ENCODE measurements at regions not wholly inside any gene's neighbourhood (a gene's known extent, or its start where the extent isn't known, plus 50 kb on each side); places are given as distances from the start of the nearest gene placed in this dataset.

DNA sequence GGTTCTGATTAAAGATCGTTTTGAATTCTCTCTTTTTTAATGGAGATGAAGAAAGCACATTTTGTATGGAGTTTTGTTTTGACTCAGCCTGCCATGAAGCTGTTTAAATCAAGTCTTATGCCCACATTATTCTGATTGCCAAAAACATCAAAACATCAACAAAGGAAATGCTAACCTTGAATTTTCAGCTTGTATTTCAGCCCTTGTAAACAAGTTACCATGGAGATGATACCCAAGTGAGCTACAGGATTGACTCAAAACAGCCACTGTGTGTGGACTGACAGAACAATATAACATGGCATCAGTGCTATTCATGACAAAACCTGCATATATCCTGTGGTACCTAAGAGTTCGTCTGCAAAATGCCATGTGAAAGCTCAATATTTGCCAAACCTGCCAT lies 1581.0 kb downstream of the MAT2B start:
- intact Hi-C loops (cut with micrococcal nuclease) = no loop called here
- ChIA-PET POLR2A (interaction anchor here (0.5 kb wide), 1 partner anchor 176 kb away, joined by 3 read pairs; no protein-coding TSS in a partner anchor), CTCF (no interaction called here)
- no peaks in the 10 kb centered on the region for H3K27me3 Mint-ChIP-seq (ENCODE audit: insufficient read depth, unreplicated experiment)
- no peaks in the 10 kb centered on the region for H3K4me1 Mint-ChIP-seq (ENCODE audit: insufficient read depth, unreplicated experiment)
- no peaks in the 10 kb centered on the region for H3K9me3 Mint-ChIP-seq (ENCODE audit: unreplicated experiment)
- no peaks in the 10 kb centered on the region for H3K36me3 Mint-ChIP-seq (ENCODE audit: insufficient read depth, unreplicated experiment)
- TF ChIP-seq, protein P1, sequence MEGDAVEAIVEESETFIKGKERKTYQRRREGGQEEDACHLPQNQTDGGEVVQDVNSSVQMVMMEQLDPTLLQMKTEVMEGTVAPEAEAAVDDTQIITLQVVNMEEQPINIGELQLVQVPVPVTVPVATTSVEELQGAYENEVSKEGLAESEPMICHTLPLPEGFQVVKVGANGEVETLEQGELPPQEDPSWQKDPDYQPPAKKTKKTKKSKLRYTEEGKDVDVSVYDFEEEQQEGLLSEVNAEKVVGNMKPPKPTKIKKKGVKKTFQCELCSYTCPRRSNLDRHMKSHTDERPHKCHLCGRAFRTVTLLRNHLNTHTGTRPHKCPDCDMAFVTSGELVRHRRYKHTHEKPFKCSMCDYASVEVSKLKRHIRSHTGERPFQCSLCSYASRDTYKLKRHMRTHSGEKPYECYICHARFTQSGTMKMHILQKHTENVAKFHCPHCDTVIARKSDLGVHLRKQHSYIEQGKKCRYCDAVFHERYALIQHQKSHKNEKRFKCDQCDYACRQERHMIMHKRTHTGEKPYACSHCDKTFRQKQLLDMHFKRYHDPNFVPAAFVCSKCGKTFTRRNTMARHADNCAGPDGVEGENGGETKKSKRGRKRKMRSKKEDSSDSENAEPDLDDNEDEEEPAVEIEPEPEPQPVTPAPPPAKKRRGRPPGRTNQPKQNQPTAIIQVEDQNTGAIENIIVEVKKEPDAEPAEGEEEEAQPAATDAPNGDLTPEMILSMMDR (IDR thresholded peaks at IDR 0.05; ENCODE audit: unreplicated experiment) = no peak
- DNase-seq (ENCODE audit: unreplicated experiment) = no peak
- H3K4me3 Mint-ChIP-seq (ENCODE audit: unreplicated experiment) = no peak overlapping the region
- no TSS peak for BruUV-seq (replicated peaks)
- no peak overlapping the region for H3K27ac Mint-ChIP-seq (ENCODE audit: low read depth, unreplicated experiment)

DNA sequence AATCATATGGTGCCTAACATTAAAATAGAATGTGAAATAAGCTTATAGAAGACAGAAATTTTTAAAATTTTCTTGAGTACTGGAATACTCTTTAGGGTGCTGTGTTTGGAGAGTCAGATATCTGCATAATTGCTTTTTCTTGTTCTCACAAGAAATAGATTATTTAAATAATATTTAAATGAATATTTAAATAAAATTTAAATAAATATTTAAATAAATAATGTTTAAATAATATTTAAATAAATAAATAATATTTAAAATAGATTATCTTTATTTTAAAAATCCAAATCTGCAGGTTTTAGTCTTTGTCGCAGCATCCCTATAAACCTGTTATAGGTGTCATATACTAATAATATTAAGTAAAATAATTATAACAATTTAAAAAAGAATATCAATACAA lies 1589.4 kb downstream of the MAT2B start:
- no peaks in the 10 kb centered on the region for H3K36me3 Mint-ChIP-seq (ENCODE audit: insufficient read depth, unreplicated experiment)

DNA sequence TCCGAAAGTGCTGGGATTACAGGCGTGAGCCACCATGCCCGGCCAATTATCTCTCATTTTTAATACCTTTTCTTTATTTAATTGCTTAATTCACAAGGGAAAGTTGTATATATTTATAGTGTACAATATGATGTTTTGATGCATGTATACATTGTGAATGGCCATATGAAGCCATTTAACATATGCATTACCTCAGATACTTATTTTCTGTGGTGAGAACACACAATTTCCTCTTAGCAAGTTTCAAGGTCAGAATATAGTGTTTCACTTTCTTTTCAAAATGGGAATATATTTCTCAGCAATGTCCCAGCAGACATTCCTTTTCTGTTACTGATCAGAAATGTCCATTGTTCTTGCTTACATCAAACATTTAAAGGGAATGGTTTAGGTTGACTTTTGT lies 1596.3 kb downstream of the MAT2B start:
- Mint-ChIP-seq H3K27ac (ENCODE audit: low read depth, unreplicated experiment) (no peak overlapping the region), H3K36me3 (ENCODE audit: insufficient read depth, unreplicated experiment) (no peaks in the 10 kb centered on the region), H3K4me3 (ENCODE audit: unreplicated experiment) (no peak overlapping the region), H3K27me3 (ENCODE audit: insufficient read depth, unreplicated experiment) (no peaks in the 10 kb centered on the region), H3K9me3 (ENCODE audit: unreplicated experiment) (peaks cover 10% of the 10 kb centered on the region), H3K4me1 (ENCODE audit: insufficient read depth, unreplicated experiment) (no peaks in the 10 kb centered on the region)
- ChIA-PET POLR2A (no interaction called here), CTCF (no interaction called here)
- TF ChIP-seq, protein P1 (IDR thresholded peaks at IDR 0.05; ENCODE audit: unreplicated experiment) = no peak
- intact Hi-C loops (cut with micrococcal nuclease) = no loop called here
- DNase-seq (ENCODE audit: unreplicated experiment) = no peak
- no TSS peak for BruUV-seq (replicated peaks)

More for the DNA sequence above, 1589.4 kb downstream of the MAT2B start:
- Mint-ChIP-seq H3K9me3 (ENCODE audit: unreplicated experiment) (no peaks in the 10 kb centered on the region), H3K27ac (ENCODE audit: low read depth, unreplicated experiment) (no peak overlapping the region), H3K4me1 (ENCODE audit: insufficient read depth, unreplicated experiment) (no peaks in the 10 kb centered on the region), H3K4me3 (ENCODE audit: unreplicated experiment) (no peak overlapping the region), H3K27me3 (ENCODE audit: insufficient read depth, unreplicated experiment) (no peaks in the 10 kb centered on the region)
- TF ChIP-seq, protein P1 (IDR thresholded peaks at IDR 0.05; ENCODE audit: unreplicated experiment) = no peak
- ChIA-PET POLR2A (no interaction called here), CTCF (no interaction called here)
- no TSS peak for BruUV-seq (replicated peaks)
- no peak for DNase-seq (ENCODE audit: unreplicated experiment)
- intact Hi-C loops (cut with micrococcal nuclease) = no loop called here

DNA sequence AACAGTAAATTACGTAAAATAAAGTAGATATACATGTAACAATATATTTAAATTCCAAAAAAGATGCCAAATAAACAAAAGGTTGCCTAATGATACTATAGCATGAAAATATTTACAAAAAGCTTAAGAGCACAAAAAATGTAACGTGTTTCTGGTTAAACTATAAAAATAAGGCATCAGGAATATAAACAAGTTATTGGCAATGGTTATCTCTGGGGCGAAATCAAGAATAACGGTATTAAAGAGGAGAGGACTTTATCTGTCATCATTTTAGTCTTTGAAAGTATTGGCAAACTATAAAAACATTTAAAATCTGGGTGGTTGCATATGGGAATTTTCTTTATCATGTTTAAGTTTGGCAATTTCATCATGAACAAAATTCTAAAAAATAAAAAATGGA lies 1599.2 kb downstream of the MAT2B start:
- DNase-seq (ENCODE audit: unreplicated experiment) = no peak
- no TSS peak for BruUV-seq (replicated peaks)
- Mint-ChIP-seq H3K27me3 (ENCODE audit: insufficient read depth, unreplicated experiment) (no peaks in the 10 kb centered on the region), H3K4me3 (ENCODE audit: unreplicated experiment) (no peak overlapping the region), H3K9me3 (ENCODE audit: unreplicated experiment) (peaks cover 10% of the 10 kb centered on the region), H3K36me3 (ENCODE audit: insufficient read depth, unreplicated experiment) (no peaks in the 10 kb centered on the region), H3K4me1 (ENCODE audit: insufficient read depth, unreplicated experiment) (peaks cover 6% of the 10 kb centered on the region), H3K27ac (ENCODE audit: low read depth, unreplicated experiment) (no peak overlapping the region)
- ChIA-PET POLR2A (no interaction called here), CTCF (no interaction called here)
- TF ChIP-seq, protein P1 (IDR thresholded peaks at IDR 0.05; ENCODE audit: unreplicated experiment) = no peak
- intact Hi-C loops (cut with micrococcal nuclease) = no loop called here

All from MCF 10A (cell line).